ENCODE measurements at regions not wholly inside any gene's neighbourhood (a gene's known extent, or its start where the extent isn't known, plus 50 kb on each side); places are given as distances from the start of the nearest gene placed in this dataset.
A peak's percentile ranks its signal among the peaks of the same experiment; 100 is the strongest.

GRCh38 chr6:15872241-15873103, 209.6 kb upstream of the DTNBP1 start:
- intact Hi-C loops (cut with DNase I) = no loop called here
- H3K4me3 ChIP-seq (ENCODE audit: low read length in 3 of 3) = no peak overlapping the region
- no peak overlapping the region for H3K27ac ChIP-seq (ENCODE audit: low read depth in 2 of 2, low read length in 2 of 2)
- no peak overlapping the region for H3K9ac ChIP-seq (ENCODE audit: low read length in 3 of 3)
- no peaks in the 10 kb centered on the region for H3K36me3 ChIP-seq (ENCODE audit: control insufficient read depth in 2 of 3, insufficient read depth in 3 of 3, low read length in 3 of 3)
- peak in 2 of 5 donors; percentile 45 to 60 for DNase-seq
- FAIRE-seq = no peak
- TF ChIP-seq, protein P1, sequence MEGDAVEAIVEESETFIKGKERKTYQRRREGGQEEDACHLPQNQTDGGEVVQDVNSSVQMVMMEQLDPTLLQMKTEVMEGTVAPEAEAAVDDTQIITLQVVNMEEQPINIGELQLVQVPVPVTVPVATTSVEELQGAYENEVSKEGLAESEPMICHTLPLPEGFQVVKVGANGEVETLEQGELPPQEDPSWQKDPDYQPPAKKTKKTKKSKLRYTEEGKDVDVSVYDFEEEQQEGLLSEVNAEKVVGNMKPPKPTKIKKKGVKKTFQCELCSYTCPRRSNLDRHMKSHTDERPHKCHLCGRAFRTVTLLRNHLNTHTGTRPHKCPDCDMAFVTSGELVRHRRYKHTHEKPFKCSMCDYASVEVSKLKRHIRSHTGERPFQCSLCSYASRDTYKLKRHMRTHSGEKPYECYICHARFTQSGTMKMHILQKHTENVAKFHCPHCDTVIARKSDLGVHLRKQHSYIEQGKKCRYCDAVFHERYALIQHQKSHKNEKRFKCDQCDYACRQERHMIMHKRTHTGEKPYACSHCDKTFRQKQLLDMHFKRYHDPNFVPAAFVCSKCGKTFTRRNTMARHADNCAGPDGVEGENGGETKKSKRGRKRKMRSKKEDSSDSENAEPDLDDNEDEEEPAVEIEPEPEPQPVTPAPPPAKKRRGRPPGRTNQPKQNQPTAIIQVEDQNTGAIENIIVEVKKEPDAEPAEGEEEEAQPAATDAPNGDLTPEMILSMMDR (IDR thresholded peaks at IDR 0.05; ENCODE audit: borderline replicate concordance, extremely low read depth, insufficient read depth) = no peak
- no peaks in the 10 kb centered on the region for H3K9me3 ChIP-seq (ENCODE audit: control insufficient read depth in 2 of 3, insufficient read depth in 1 of 3, low read length in 3 of 3)
- no peaks in the 10 kb centered on the region for H3K27me3 ChIP-seq (ENCODE audit: control insufficient read depth, insufficient read depth, low read length)
- no peaks in the 10 kb centered on the region for H3K4me1 ChIP-seq (ENCODE audit: control insufficient read depth in 2 of 3, insufficient read depth in 2 of 3, low read depth in 1 of 3, low read length in 3 of 3)

GRCh38 chr6:15871276-15871675, 208.4 kb upstream of the DTNBP1 start:
- DNase-seq = no peak
- H3K9ac ChIP-seq (ENCODE audit: low read length in 3 of 3) = no peak overlapping the region
- FAIRE-seq = no peak
- TF ChIP-seq, protein P1 (IDR thresholded peaks at IDR 0.05; ENCODE audit: borderline replicate concordance, extremely low read depth, insufficient read depth) = no peak
- no peaks in the 10 kb centered on the region for H3K27me3 ChIP-seq (ENCODE audit: control insufficient read depth, insufficient read depth, low read length)
- intact Hi-C loops (cut with DNase I) = no loop called here
- H3K27ac ChIP-seq (ENCODE audit: low read depth in 2 of 2, low read length in 2 of 2) = no peak overlapping the region
- no peaks in the 10 kb centered on the region for H3K9me3 ChIP-seq (ENCODE audit: control insufficient read depth in 2 of 3, insufficient read depth in 1 of 3, low read length in 3 of 3)
- H3K4me3 ChIP-seq (ENCODE audit: low read length in 3 of 3) = no peak overlapping the region
- H3K4me1 ChIP-seq (ENCODE audit: control insufficient read depth in 2 of 3, insufficient read depth in 2 of 3, low read depth in 1 of 3, low read length in 3 of 3) = no peaks in the 10 kb centered on the region
- H3K36me3 ChIP-seq (ENCODE audit: control insufficient read depth in 2 of 3, insufficient read depth in 3 of 3, low read length in 3 of 3) = no peaks in the 10 kb centered on the region

DNA sequence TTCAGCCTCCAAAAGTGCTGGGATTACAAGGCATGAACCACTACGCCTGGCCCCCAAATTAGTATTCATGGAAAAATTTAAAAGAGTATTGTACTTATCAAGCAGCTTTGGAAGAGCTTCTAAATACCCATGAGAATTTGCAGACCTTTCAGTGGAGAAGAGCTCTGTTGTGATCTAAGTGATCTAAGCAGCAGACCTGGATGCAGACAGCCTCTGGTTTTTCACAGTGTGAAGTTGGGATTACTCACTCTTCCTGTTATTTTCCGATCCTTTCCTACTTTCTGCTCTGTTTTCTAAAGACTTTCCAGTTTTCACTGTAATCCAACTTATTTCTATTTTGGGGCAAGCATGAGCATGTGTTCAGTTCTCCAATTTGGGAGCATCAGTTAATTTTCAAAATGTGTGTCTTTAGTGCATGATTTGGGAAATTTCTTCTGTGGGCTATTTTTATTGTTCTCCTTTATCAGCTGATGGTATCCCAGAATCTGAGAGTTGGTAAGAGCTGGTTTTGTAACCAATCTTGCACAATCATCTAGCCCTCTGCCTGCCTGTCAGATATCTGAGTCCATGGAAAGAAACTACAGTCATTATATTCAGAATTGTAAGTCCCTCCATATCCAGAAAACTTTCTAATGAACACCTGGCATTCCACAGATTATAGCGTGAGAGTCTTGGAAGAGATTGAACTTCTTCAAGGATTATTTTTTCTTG, 207.7 kb upstream of the DTNBP1 start:
- TF ChIP-seq, protein P1 (IDR thresholded peaks at IDR 0.05; ENCODE audit: borderline replicate concordance, extremely low read depth, insufficient read depth) = no peak
- Histone ChIP-seq H3K4me1 (ENCODE audit: control insufficient read depth in 2 of 3, insufficient read depth in 2 of 3, low read depth in 1 of 3, low read length in 3 of 3) (no peaks in the 10 kb centered on the region), H3K36me3 (ENCODE audit: control insufficient read depth in 2 of 3, insufficient read depth in 3 of 3, low read length in 3 of 3) (no peaks in the 10 kb centered on the region), H3K27ac (ENCODE audit: low read depth in 2 of 2, low read length in 2 of 2) (no peak overlapping the region), H3K9ac (ENCODE audit: low read length in 3 of 3) (no peak overlapping the region), H3K4me3 (ENCODE audit: low read length in 3 of 3) (no peak overlapping the region), H3K27me3 (ENCODE audit: control insufficient read depth, insufficient read depth, low read length) (no peaks in the 10 kb centered on the region), H3K9me3 (ENCODE audit: control insufficient read depth in 2 of 3, insufficient read depth in 1 of 3, low read length in 3 of 3) (no peaks in the 10 kb centered on the region)
- FAIRE-seq (no peak), DNase-seq (no peak)
- intact Hi-C loops (cut with DNase I) = no loop called here

Data from kidney (tissue), 13 donors.